ENCODE measurements at regions not wholly inside any gene's neighbourhood (a gene's known extent, or its start where the extent isn't known, plus 50 kb on each side); places are given as distances from the start of the nearest gene placed in this dataset.

DNA sequence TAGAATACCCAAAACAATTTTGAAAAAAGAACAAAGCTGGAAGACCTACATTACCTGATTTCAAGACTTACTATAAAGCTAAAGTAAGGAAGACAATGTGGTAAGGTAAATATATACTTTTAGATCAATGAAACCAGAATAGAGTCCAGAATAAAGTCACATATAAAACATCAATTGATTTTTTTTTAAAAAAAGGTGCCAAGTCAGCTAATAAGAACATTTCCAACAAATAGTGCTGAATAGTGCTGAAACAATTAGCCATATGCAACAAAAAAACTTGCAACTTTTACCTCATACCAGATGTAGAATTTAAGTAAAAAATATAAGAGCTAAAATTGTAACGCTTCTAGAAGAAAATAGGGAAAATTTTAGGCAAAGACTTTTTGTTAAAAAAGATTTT lies 73.0 kb upstream of the PDHA1 start:
- H3K36me3 ChIP-seq (ENCODE audit: control insufficient read depth in 2 of 2, insufficient read depth in 1 of 2, low read length in 2 of 2): no peaks in the 10 kb centered on the region
- no peaks in the 10 kb centered on the region for H3K9me3 ChIP-seq (ENCODE audit: control insufficient read depth, insufficient read depth, low read depth, low read length)
- POLR2A ChIA-PET: interaction anchor here (0.5 kb wide), 1 partner anchor 31 kb away, joined by 3 read pairs; no protein-coding TSS in a partner anchor
- no peak overlapping the region for H3K27ac ChIP-seq (ENCODE audit: extremely low read depth, low read depth, low read length)
- TF ChIP-seq KLF9 (tag by site-specific recombination; IDR thresholded peaks at IDR 0.05; ENCODE audit: low read depth): no peak
- no peak for TF ChIP-seq ZNF221 (tag by site-specific recombination; IDR thresholded peaks at IDR 0.05; ENCODE audit: borderline replicate concordance)
- TF ChIP-seq ZNF645 (tag by site-specific recombination; IDR thresholded peaks at IDR 0.05): no peak
- TF ChIP-seq, protein P1, sequence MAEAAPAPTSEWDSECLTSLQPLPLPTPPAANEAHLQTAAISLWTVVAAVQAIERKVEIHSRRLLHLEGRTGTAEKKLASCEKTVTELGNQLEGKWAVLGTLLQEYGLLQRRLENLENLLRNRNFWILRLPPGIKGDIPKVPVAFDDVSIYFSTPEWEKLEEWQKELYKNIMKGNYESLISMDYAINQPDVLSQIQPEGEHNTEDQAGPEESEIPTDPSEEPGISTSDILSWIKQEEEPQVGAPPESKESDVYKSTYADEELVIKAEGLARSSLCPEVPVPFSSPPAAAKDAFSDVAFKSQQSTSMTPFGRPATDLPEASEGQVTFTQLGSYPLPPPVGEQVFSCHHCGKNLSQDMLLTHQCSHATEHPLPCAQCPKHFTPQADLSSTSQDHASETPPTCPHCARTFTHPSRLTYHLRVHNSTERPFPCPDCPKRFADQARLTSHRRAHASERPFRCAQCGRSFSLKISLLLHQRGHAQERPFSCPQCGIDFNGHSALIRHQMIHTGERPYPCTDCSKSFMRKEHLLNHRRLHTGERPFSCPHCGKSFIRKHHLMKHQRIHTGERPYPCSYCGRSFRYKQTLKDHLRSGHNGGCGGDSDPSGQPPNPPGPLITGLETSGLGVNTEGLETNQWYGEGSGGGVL (tag by site-specific recombination; IDR thresholded peaks at IDR 0.05): no peak
- no peak for TF ChIP-seq IKZF3 (tag by site-specific recombination; IDR thresholded peaks at IDR 0.05)
- CTCF ChIA-PET: interaction anchor here (0.9 kb wide), 1 partner anchor 63 kb away, joined by 3 read pairs; no protein-coding TSS in a partner anchor
- H3K4me1 ChIP-seq (ENCODE audit: control insufficient read depth, insufficient read depth, low read length): no peaks in the 10 kb centered on the region
- H3K4me3 ChIP-seq (ENCODE audit: low read depth, low read length): no peak overlapping the region

DNA sequence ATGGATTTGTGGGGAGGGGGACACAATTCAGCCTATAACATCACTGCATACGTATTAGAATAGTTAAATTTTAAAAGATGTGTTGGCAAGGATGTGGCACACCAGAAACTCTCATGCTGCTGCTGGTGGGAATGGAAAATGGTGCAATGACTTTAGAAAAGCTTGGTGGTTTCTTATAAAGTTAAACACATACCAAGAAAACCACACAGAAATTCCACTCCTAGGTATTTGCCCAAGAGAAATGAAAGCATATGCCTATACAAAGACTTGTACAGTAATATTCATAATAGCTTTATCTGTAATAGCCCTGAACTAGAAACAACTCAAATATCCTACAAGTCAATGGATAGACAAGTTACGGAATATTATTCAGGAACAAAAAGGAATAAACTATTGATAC lies 71.3 kb upstream of the PDHA1 start:
- no peaks in the 10 kb centered on the region for H3K4me1 ChIP-seq (ENCODE audit: control insufficient read depth, insufficient read depth, low read length)
- no peaks in the 10 kb centered on the region for H3K36me3 ChIP-seq (ENCODE audit: control insufficient read depth in 2 of 2, insufficient read depth in 1 of 2, low read length in 2 of 2)
- CTCF ChIA-PET: no interaction called here
- no peaks in the 10 kb centered on the region for H3K9me3 ChIP-seq (ENCODE audit: control insufficient read depth, insufficient read depth, low read depth, low read length)
- no peak overlapping the region for H3K27ac ChIP-seq (ENCODE audit: extremely low read depth, low read depth, low read length)
- POLR2A ChIA-PET: no interaction called here
- no peak overlapping the region for H3K4me3 ChIP-seq (ENCODE audit: low read depth, low read length)
- no peak for TF ChIP-seq GFI1B (tag by site-specific recombination; IDR thresholded peaks at IDR 0.05)
- TF ChIP-seq ZNF391 (tag by site-specific recombination; IDR thresholded peaks at IDR 0.05; ENCODE audit: borderline replicate concordance, low read depth): no peak
- TF ChIP-seq PATZ1 (tag by site-specific recombination; IDR thresholded peaks at IDR 0.05): no peak

DNA sequence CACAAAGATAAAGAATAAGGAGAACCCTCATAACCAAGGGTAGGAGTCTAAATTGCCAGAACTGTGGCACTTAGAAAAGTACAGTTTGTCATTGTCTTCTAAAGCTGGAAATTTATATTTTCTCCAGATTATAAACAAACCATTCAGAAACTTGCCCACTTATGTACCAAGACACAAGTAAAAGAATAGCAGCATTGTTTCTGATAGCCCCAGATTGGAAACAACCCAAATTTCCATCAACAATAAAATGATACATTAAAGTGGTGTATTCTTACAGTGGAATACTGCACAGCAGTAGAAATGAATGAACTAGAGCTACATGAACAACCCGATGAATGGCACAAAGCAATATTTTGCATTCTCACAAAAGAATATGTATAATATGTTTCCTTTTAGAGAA lies 63.1 kb upstream of the PDHA1 start:
- Histone ChIP-seq H3K9me3 (ENCODE audit: control insufficient read depth, insufficient read depth, low read depth, low read length) (no peaks in the 10 kb centered on the region), H3K36me3 (ENCODE audit: control insufficient read depth in 2 of 2, insufficient read depth in 1 of 2, low read length in 2 of 2) (no peaks in the 10 kb centered on the region), H3K4me1 (ENCODE audit: control insufficient read depth, insufficient read depth, low read length) (no peaks in the 10 kb centered on the region), H3K4me3 (ENCODE audit: low read depth, low read length) (no peak overlapping the region), H3K27ac (ENCODE audit: extremely low read depth, low read depth, low read length) (no peak overlapping the region)
- ChIA-PET POLR2A (no interaction called here), CTCF (no interaction called here)
- no peak for TF ChIP-seq OSR2 (tag by site-specific recombination; IDR thresholded peaks at IDR 0.05)
- no peak for TF ChIP-seq ZBTB21 (tag by site-specific recombination; IDR thresholded peaks at IDR 0.05)
- no peak for TF ChIP-seq ZNF133 (tag by site-specific recombination; IDR thresholded peaks at IDR 0.05)
- no peak for TF ChIP-seq ZBTB8A (tag by site-specific recombination; IDR thresholded peaks at IDR 0.05)
- TF ChIP-seq ZSCAN30 (tag by site-specific recombination; IDR thresholded peaks at IDR 0.05): no peak
- no peak for TF ChIP-seq KLF1 (tag by site-specific recombination; IDR thresholded peaks at IDR 0.05)

DNA sequence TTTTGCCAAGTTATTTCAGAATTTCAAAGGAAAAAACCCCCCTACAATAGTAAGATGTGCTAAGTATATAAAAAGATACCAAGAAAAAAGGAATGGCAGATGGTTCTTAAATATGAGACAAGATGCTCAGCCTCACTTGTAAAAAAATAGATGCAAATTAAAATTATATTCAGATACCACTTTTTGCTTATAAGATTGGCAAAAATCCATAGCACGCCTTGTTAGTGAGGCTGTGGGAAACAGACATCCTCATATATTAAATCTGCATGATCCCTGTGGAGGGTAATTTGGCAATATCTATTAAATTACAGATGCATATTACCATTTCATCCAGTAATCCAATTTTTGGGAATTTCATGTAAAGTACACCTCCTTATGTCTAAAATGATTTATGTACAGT lies 62.5 kb upstream of the PDHA1 start:
- Histone ChIP-seq H3K4me3 (ENCODE audit: low read depth, low read length) (no peak overlapping the region), H3K27ac (ENCODE audit: extremely low read depth, low read depth, low read length) (no peak overlapping the region), H3K36me3 (ENCODE audit: control insufficient read depth in 2 of 2, insufficient read depth in 1 of 2, low read length in 2 of 2) (no peaks in the 10 kb centered on the region), H3K4me1 (ENCODE audit: control insufficient read depth, insufficient read depth, low read length) (no peaks in the 10 kb centered on the region), H3K9me3 (ENCODE audit: control insufficient read depth, insufficient read depth, low read depth, low read length) (no peaks in the 10 kb centered on the region)
- TF ChIP-seq ZNF157 (tag by site-specific recombination; IDR thresholded peaks at IDR 0.05) (no peak), ZNF184 (tag by site-specific recombination; IDR thresholded peaks at IDR 0.05) (no peak), ZNF324 (tag by site-specific recombination; IDR thresholded peaks at IDR 0.05) (no peak), SCRT2 (tag by site-specific recombination; IDR thresholded peaks at IDR 0.05) (no peak), ZNF248 (tag by site-specific recombination; IDR thresholded peaks at IDR 0.05) (no peak), ZNF2 (tag by site-specific recombination; IDR thresholded peaks at IDR 0.05) (no peak)
- ChIA-PET POLR2A (no interaction called here), CTCF (no interaction called here)
